HepG2 (cell line): ENCODE measurements at regions not wholly inside any gene's neighbourhood (a gene's known extent, or its start where the extent isn't known, plus 50 kb on each side); places are given as distances from the start of the nearest gene placed in this dataset.

Experiments used
- ATAC-seq: fragments of 200-7000 bp; cut with Tn5 transposase; 3 replicates; pipeline ENCODE4 v1.9.1; 2020; ENCODE audit warnings: mild to moderate bottlenecking, moderate library complexity
- BruUV-seq: library from RNA; stranded (reverse); fragments of 400-500 nt; replicated peaks from 2 replicates; lab custom pipeline; 2021; lab: Mats Ljungman, UMichigan
- CTCF ChIA-PET: fragments of 300-600 bp; formaldehyde crosslinking; extraction: SDS; loops from one replicate; lab custom pipeline; 2021; ENCODE audit warnings: low total read pairs, inconsistent platforms, low intra/inter-chr PET ratio; lab: Yijun Ruan, JAX
- POLR2A ChIA-PET: fragments of 350-600 bp; sonication (Branson Sonifier 250); formaldehyde crosslinking; loops from one replicate; lab custom pipeline; 2020; ENCODE audit warnings: antibody characterized with exemption, inconsistent platforms; lab: Yijun Ruan, JAX
- DNase-seq: peaks from one replicate; pipeline ENCODE4 v3.0.0-alpha.2; 2015; ENCODE audit warnings: low spot score
- FAIRE-seq: peaks from 3 replicates; lab custom pipeline; 2011; peaks lifted over from hg19 to GRCh38; lab: Jason Lieb, UNC
- H2AFZ ChIP-seq: one replicate; pipeline ENCODE4 v1.6.1; 2011; ENCODE audit warnings: low read length, inconsistent platforms
- H3K27ac ChIP-seq: fragments of 300-600 bp; 3 replicates; pipeline ENCODE4 v1.8.0; 2011; ENCODE audit warnings: mixed run types, mild to moderate bottlenecking, mixed read lengths, low read length, inconsistent platforms; ENCODE audit not compliant: insufficient read depth; ENCODE audit errors: extremely low read length
- H3K27me3 ChIP-seq, 2 experiments: fragments of 200-600 bp in 1 of 2; 2 replicates in 1 of 2; 3 replicates in 1 of 2; pipeline versions ENCODE4 v1.6.0 to v1.8.0; 2011; ENCODE audit warnings: low read length in 2 of 2, mild to moderate bottlenecking in 2 of 2, moderate library complexity in 2 of 2, inconsistent platforms in 1 of 2; ENCODE audit not compliant: insufficient read depth in 2 of 2, control insufficient read depth in 1 of 2
- H3K36me3 ChIP-seq, 2 experiments: fragments of 200-600 bp in 1 of 2; replicated peaks in 1 of 2; 2 replicates in 1 of 2; 3 replicates in 1 of 2; pipeline versions ENCODE4 v1.5.1 to v1.8.0; 2011; ENCODE audit warnings: low read length in 2 of 2, inconsistent platforms in 1 of 2; ENCODE audit not compliant: insufficient read depth in 2 of 2, control insufficient read depth in 1 of 2
- H3K4me1 ChIP-seq: 2 replicates; pipeline ENCODE4 v1.5.1; 2012; ENCODE audit warnings: low read length, inconsistent platforms; ENCODE audit not compliant: insufficient read depth
- H3K4me2 ChIP-seq: 2 replicates; pipeline ENCODE4 v1.6.0; 2011; ENCODE audit warnings: low read depth, low read length, inconsistent platforms
- H3K4me3 ChIP-seq, 3 experiments: fragments of 200-600 bp in 1 of 3; sonication (generic), shearing (Covaris generic) in 1 of 3; replicated peaks in 1 of 3; 2 replicates each; pipeline ENCODE4 v1.5.1; 2011 to 2016; ENCODE audit warnings: low read length in 3 of 3, inconsistent platforms in 2 of 3, low read depth in 2 of 3, mild to moderate bottlenecking in 2 of 3, control low read depth in 1 of 3, mixed read lengths in 1 of 3; ENCODE audit not compliant: insufficient read depth in 1 of 3
- H3K79me2 ChIP-seq: one replicate; pipeline ENCODE4 v1.6.1; 2011; ENCODE audit warnings: low read length, inconsistent platforms; ENCODE audit not compliant: insufficient read depth
- H3K9ac ChIP-seq: 2 replicates; pipeline ENCODE4 v1.6.0; 2011; ENCODE audit warnings: mild to moderate bottlenecking, low read depth, low read length, inconsistent platforms; ENCODE audit not compliant: insufficient read depth
- H3K9me3 ChIP-seq: 2 replicates; pipeline ENCODE4 v1.5.1; 2012; ENCODE audit warnings: mild to moderate bottlenecking, low read length
- H4K20me1 ChIP-seq: 2 replicates; pipeline ENCODE4 v1.6.0; 2011; ENCODE audit warnings: inconsistent platforms, mild to moderate bottlenecking, low read length, moderate library complexity; ENCODE audit not compliant: insufficient read depth
- CREB3 ChIP-seq: sonication (generic); formaldehyde crosslinking; IDR thresholded peaks from 2 replicates; pipeline ENCODE4 v1.5.0; 2020; ENCODE audit warnings: missing genetic modification reagents
- ELF3 ChIP-seq: IDR thresholded peaks from 2 replicates; pipeline ENCODE4 v1.6.1; 2016; ENCODE audit warnings: missing genetic modification reagents, missing compliant biosample characterization
- FOXA1 ChIP-seq, 2 experiments: fragments of 450-650 bp in 1 of 2; sonication (generic) in 1 of 2; formaldehyde crosslinking in 1 of 2; IDR thresholded peaks; 2 replicates each; pipeline versions ENCODE4 v1.4.0 to v1.6.1; 2016 to 2020; ENCODE audit warnings: missing genetic modification reagents in 1 of 2
- GLMP ChIP-seq: sonication (generic); formaldehyde crosslinking; IDR thresholded peaks from 2 replicates; pipeline ENCODE4 v1.9.0; 2021; ENCODE audit warnings: missing genetic modification reagents, mild to moderate bottlenecking, borderline replicate concordance
- NFYC ChIP-seq: IDR thresholded peaks from 2 replicates; pipeline ENCODE4 v1.6.1; 2016; ENCODE audit warnings: missing genetic modification reagents, missing compliant biosample characterization
- SALL1 ChIP-seq: sonication (generic); formaldehyde crosslinking; IDR thresholded peaks from 2 replicates; pipeline ENCODE4 v1.8.0; 2022; ENCODE audit warnings: mild to moderate bottlenecking, missing genetic modification reagents
- SETDB1 ChIP-seq: sonication (generic); formaldehyde crosslinking; IDR thresholded peaks from 2 replicates; pipeline ENCODE4 v1.5.1; 2020; ENCODE audit warnings: missing genetic modification reagents, mild to moderate bottlenecking, borderline replicate concordance
- SP5 ChIP-seq: IDR thresholded peaks from 2 replicates; pipeline ENCODE4 v1.6.1; 2016; ENCODE audit warnings: low read depth, borderline replicate concordance
- ZMAT3 ChIP-seq: sonication (generic); formaldehyde crosslinking; conservative IDR thresholded peaks from 2 replicates; pipeline ENCODE4 v1.7.0; 2021; ENCODE audit warnings: missing genetic modification reagents
- ZNF569 ChIP-seq: sonication (generic); formaldehyde crosslinking; IDR thresholded peaks from 2 replicates; pipeline ENCODE4 v1.5.0; 2020; ENCODE audit warnings: mild to moderate bottlenecking, missing genetic modification reagents, moderate library complexity, borderline replicate concordance
- ZNF644 ChIP-seq: IDR thresholded peaks from 2 replicates; pipeline ENCODE4 v1.6.1; 2016; ENCODE audit warnings: low read depth
- ZNF709 ChIP-seq: sonication (generic); formaldehyde crosslinking; IDR thresholded peaks from 2 replicates; pipeline ENCODE4 v1.5.0; 2020; ENCODE audit warnings: mild to moderate bottlenecking, missing genetic modification reagents
- ZNF780A ChIP-seq: sonication (generic); formaldehyde crosslinking; IDR thresholded peaks from 2 replicates; pipeline ENCODE4 v1.8.0; 2022; ENCODE audit warnings: mild to moderate bottlenecking, missing genetic modification reagents, moderate library complexity
- ZNF792 ChIP-seq: IDR thresholded peaks from 2 replicates; pipeline ENCODE4 v1.6.1; 2016
- ZNF839 ChIP-seq: sonication (generic); formaldehyde crosslinking; IDR thresholded peaks from 2 replicates; pipeline ENCODE4 v1.4.0; 2020; ENCODE audit warnings: missing genetic modification reagents, mild to moderate bottlenecking, borderline replicate concordance
- ZSCAN9 ChIP-seq: IDR thresholded peaks from 2 replicates; pipeline ENCODE4 v1.6.1; 2016; ENCODE audit warnings: borderline replicate concordance
- WGBS: methylation state at CpG from one replicate; pipeline ENCODE4 v1.1.6; 2017; ENCODE audit warnings: low lambda C conversion rate; 5-methylcytosine and 5-hydroxymethylcytosine counted together
- in situ Hi-C: cut with HindIII; loops from 2 replicates; pipeline ENCODE4 v1.10.0; 2017; ENCODE audit warnings: low pct_unique_long_range_greater_than_20kb; ENCODE audit not compliant: extremely low pct_ligation_motif_present
- intact Hi-C: fragments of 100-400 bp; cut with micrococcal nuclease; formaldehyde crosslinking; loops from one replicate; pipeline ENCODE4 v1.10.0; 2022; ENCODE audit not compliant: unreplicated experiment
- TF ChIP-seq, protein P1 (sequence below): sonication (generic); formaldehyde crosslinking; IDR thresholded peaks from 2 replicates; pipeline ENCODE4 v1.4.0; 2020; ENCODE audit warnings: missing genetic modification reagents

DNA sequence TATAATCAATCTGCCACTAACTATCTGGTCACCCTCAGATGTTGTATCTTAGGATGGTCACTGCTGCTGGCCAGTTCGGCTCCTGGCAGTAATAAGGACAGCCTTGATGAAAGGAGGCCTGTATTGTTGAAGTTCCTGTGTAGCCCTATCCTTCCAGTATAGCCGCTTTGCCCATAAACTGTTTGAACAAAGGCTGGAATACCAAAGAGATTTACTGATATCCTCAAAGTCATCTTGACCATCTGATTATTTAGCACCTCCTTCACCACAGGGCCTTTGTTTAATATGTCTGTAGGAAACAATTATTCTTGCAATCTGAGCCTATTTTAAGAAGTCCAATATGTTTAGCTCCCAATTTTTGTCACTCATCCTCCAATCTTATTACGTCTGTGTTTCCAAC, 77.7 kb downstream of the HYCC1 start:
- no peaks in the 10 kb centered on the region for H3K27me3 ChIP-seq
- H3K27ac ChIP-seq = no peak overlapping the region
- no peak overlapping the region for H3K4me3 ChIP-seq
- ChIA-PET CTCF (no interaction called here), POLR2A (no interaction called here)
- DNase-seq (no peak), FAIRE-seq (no peak), ATAC-seq (no peak)
- no TSS peak for BruUV-seq
- no peaks in the 10 kb centered on the region for H3K36me3 ChIP-seq
- no peaks in the 10 kb centered on the region for H4K20me1 ChIP-seq
- H2AFZ ChIP-seq = no peak overlapping the region
- H3K79me2 ChIP-seq = no peaks in the 10 kb centered on the region
- H3K4me1 ChIP-seq = no peaks in the 10 kb centered on the region
- no peak for TF ChIP-seq GLMP (CRISPR knock-in tag)
- no peak for TF ChIP-seq ZNF780A
- no peak for TF ChIP-seq ZNF792 (CRISPR knock-in tag)
- no peak for TF ChIP-seq SETDB1 (CRISPR knock-in tag)
- intact Hi-C loops (no loop called here), in situ Hi-C loops (no loop called here)
- H3K9me3 ChIP-seq = no peaks in the 10 kb centered on the region
- no peak overlapping the region for H3K9ac ChIP-seq
- no peak overlapping the region for H3K4me2 ChIP-seq
- WGBS = 96% methylated on average over 3 of the region's 3 CpGs

DNA sequence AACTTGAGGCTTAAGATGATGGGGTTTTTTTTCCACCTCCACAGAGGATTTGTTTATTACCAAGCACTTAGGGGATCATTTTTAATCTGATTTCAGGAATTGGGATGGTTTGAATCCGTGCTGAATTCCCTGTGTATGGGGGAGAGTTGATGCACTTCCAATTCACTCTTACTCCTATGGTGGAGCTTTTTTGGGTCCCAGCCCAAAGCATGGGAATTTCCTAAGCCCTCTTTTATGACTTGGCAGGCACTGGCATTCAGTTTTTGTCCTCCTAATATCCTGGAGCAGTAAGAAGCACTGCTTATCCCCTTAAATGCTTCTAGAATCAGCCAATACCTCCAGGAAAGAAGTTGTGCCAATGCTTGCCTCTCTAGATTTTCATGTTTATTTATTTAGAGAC, 78.7 kb downstream of the HYCC1 start:
- Histone ChIP-seq H3K9ac (no peak overlapping the region), H3K27ac (no peak overlapping the region), H2AFZ (no peak overlapping the region), H3K36me3 (no peaks in the 10 kb centered on the region), H3K4me2 (no peak overlapping the region), H3K4me1 (no peaks in the 10 kb centered on the region), H3K79me2 (no peaks in the 10 kb centered on the region), H3K4me3 (no peak overlapping the region), H4K20me1 (no peaks in the 10 kb centered on the region), H3K9me3 (no peaks in the 10 kb centered on the region), H3K27me3 (no peaks in the 10 kb centered on the region)
- in situ Hi-C loops = no loop called here
- CTCF ChIA-PET = no interaction called here
- intact Hi-C loops = no loop called here
- BruUV-seq = no TSS peak
- POLR2A ChIA-PET = no interaction called here
- no peak for DNase-seq
- FAIRE-seq = no peak
- WGBS = 53% methylated on average over 1 of the region's 1 CpG
- ATAC-seq = no peak
- no peak for TF ChIP-seq NFYC (CRISPR knock-in tag)
- TF ChIP-seq ZNF839 (CRISPR knock-in tag) = no peak
- no peak for TF ChIP-seq ZNF709 (CRISPR knock-in tag)
- TF ChIP-seq, protein P1, sequence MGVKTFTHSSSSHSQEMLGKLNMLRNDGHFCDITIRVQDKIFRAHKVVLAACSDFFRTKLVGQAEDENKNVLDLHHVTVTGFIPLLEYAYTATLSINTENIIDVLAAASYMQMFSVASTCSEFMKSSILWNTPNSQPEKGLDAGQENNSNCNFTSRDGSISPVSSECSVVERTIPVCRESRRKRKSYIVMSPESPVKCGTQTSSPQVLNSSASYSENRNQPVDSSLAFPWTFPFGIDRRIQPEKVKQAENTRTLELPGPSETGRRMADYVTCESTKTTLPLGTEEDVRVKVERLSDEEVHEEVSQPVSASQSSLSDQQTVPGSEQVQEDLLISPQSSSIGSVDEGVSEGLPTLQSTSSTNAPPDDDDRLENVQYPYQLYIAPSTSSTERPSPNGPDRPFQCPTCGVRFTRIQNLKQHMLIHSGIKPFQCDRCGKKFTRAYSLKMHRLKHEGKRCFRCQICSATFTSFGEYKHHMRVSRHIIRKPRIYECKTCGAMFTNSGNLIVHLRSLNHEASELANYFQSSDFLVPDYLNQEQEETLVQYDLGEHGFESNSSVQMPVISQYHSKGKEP (CRISPR knock-in tag) = no peak
- no peak for TF ChIP-seq ELF3 (CRISPR knock-in tag)
- no peak for TF ChIP-seq ZNF644 (CRISPR knock-in tag)
- no peak for TF ChIP-seq ZSCAN9
- no peak for TF ChIP-seq CREB3
- no peak for TF ChIP-seq SP5 (CRISPR knock-in tag)
- no peak for TF ChIP-seq SALL1 (CRISPR knock-in tag)
- no peak for TF ChIP-seq ZMAT3
- no peak for TF ChIP-seq FOXA1 (IDR thresholded peaks at IDR 0.05)
- TF ChIP-seq FOXA1 (CRISPR knock-in tag; IDR thresholded peaks at IDR 0.05) = no peak
- no peak for TF ChIP-seq ZNF569
